ENCODE measurements at regions not wholly inside any gene's neighbourhood (a gene's known extent, or its start where the extent isn't known, plus 50 kb on each side); places are given as distances from the start of the nearest gene placed in this dataset.

DNA sequence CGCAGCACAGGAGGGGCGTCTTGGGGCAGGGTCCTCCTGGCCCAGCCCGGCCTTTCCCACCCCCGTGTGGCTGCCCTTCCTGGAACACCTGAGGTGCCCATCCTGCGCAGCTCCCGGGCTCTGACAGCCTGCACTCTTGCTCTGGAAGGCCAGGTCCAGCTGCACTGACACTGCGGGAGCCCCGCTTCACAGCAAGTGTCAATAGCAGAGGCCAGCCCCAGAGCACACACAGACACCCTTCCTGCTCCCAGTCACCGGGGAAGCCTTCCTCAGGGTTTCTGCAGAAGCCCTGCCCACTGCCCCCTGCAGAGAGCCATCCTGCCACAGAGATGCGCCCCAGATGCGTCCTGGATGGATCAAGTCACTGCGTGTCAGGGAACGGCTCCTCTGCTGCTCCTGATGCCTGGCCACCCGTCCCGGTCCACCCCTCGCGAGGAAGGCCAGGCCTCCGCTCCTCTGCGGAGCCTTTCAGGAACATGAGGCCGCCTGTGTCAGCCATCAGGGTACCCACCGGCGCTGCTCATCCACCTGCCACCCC lies 519.2 kb upstream of the MYT1L start:
- intact Hi-C loops (cut with DNase I), result no loop called here
- H3K4me1 ChIP-seq, result no peaks in the 10 kb centered on the region
- H3K36me3 ChIP-seq, result no peaks in the 10 kb centered on the region
- H3K4me3 ChIP-seq, result no peak overlapping the region
- DNase-seq (ENCODE audit: low spot score in 2 of 2), result no peak
- no peak overlapping the region for H3K27ac ChIP-seq
- no peaks in the 10 kb centered on the region for H3K27me3 ChIP-seq
- H3K9me3 ChIP-seq, result no peaks in the 10 kb centered on the region
- TF ChIP-seq, protein P1, sequence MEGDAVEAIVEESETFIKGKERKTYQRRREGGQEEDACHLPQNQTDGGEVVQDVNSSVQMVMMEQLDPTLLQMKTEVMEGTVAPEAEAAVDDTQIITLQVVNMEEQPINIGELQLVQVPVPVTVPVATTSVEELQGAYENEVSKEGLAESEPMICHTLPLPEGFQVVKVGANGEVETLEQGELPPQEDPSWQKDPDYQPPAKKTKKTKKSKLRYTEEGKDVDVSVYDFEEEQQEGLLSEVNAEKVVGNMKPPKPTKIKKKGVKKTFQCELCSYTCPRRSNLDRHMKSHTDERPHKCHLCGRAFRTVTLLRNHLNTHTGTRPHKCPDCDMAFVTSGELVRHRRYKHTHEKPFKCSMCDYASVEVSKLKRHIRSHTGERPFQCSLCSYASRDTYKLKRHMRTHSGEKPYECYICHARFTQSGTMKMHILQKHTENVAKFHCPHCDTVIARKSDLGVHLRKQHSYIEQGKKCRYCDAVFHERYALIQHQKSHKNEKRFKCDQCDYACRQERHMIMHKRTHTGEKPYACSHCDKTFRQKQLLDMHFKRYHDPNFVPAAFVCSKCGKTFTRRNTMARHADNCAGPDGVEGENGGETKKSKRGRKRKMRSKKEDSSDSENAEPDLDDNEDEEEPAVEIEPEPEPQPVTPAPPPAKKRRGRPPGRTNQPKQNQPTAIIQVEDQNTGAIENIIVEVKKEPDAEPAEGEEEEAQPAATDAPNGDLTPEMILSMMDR (IDR thresholded peaks at IDR 0.05), result no peak

DNA sequence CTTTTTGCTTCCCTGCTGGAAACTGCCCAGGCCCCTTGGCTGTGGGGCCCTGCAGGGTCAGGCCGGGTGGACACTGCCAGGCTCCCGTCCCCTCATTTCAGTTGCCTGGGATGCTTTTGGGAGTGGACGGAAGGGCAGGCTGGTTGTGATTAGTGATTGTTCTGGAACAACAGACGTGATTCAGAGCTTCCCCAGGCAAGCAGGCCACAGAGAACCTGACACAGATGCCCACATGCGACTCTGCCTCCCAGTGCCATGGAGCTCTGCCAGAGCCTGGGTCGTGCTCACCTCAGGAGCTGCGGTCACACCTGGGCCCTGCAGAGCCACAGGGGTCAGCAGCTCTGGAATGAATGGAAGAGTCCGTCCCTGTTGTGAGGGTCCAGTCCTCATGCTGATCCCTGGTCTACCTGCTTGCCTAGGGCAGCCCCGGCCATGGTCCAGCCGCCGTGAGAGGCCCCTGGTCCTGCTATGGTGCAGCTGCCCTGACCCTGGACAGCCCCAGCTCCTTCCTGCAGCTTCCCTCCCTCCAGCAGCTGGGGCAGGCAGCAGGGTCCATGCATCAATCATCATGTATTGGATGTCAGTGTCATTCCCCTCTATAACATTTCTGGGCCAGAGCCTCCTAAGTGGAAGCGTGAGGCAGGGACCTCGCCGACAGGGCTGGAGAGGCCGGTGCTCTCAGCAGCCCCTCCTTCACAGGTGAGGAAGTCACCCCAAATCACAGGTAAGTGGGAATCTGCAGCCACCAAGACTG lies 518.6 kb upstream of the MYT1L start:
- intact Hi-C loops (cut with DNase I), result no loop called here
- Histone ChIP-seq H3K4me3 (no peak overlapping the region), H3K9me3 (no peaks in the 10 kb centered on the region)

DNA sequence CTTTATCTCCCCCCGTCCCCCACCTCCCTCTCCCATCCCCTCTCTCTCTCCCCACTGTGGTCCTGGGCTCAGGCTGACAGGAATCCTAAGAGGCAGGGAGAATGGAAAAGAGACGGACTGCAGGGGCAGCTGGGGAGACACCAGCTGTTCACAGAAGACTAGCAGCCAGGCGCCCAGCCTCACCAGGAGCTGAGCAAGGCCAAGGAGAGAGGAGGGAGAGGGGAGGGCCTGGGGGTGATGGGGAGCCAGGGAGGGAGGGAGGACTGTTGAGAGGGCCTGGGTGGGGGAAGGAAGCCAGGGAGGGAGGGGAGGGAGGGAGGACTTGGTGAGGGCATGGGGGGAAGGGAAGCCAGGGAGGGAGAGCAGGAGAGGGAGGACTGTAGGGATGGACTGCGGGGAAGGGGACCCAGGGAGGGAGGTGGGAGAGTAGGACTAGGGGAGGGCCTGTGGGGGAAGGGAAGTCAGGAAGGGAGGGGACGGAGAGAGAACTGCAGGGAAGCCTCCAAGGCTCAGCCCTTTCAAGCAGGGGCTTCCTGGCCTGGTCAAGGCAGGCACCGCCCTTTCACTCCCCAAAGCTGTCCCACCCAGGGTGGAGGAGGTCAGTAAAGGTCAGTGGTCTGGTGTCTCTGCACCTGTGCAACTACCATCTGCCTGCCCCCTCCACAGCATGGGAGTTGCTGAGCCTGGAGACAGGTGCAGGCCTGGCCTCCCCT lies 517.7 kb upstream of the MYT1L start:
- Histone ChIP-seq H3K4me1 (no peaks in the 10 kb centered on the region), H3K9me3 (no peaks in the 10 kb centered on the region), H3K27ac (no peak overlapping the region), H3K27me3 (no peaks in the 10 kb centered on the region), H3K4me3 (no peak overlapping the region), H3K36me3 (no peaks in the 10 kb centered on the region)
- intact Hi-C loops (cut with DNase I), result no loop called here
- no peak for DNase-seq (ENCODE audit: low spot score in 2 of 2)
- TF ChIP-seq, protein P1 (IDR thresholded peaks at IDR 0.05), result no peak

More for the DNA sequence above, 518.6 kb upstream of the MYT1L start:
- no peak overlapping the region for H3K27ac ChIP-seq
- no peak for DNase-seq (ENCODE audit: low spot score in 2 of 2)
- no peaks in the 10 kb centered on the region for H3K27me3 ChIP-seq
- H3K36me3 ChIP-seq, result no peaks in the 10 kb centered on the region
- TF ChIP-seq, protein P1 (IDR thresholded peaks at IDR 0.05), result no peak
- H3K4me1 ChIP-seq, result no peaks in the 10 kb centered on the region

GRCh38 chr2:2848198-2848597 lies 517.1 kb upstream of the MYT1L start:
- intact Hi-C loops (cut with DNase I), result no loop called here
- TF ChIP-seq, protein P1 (IDR thresholded peaks at IDR 0.05), result no peak
- no peak for DNase-seq (ENCODE audit: low spot score in 2 of 2)
- Histone ChIP-seq H3K4me3 (no peak overlapping the region), H3K36me3 (no peaks in the 10 kb centered on the region), H3K4me1 (no peaks in the 10 kb centered on the region), H3K27me3 (no peaks in the 10 kb centered on the region), H3K9me3 (no peaks in the 10 kb centered on the region), H3K27ac (no peak overlapping the region)

- intact Hi-C loops (cut with DNase I), result no loop called here
- no peak for DNase-seq (ENCODE audit: low spot score in 2 of 2)
- TF ChIP-seq, protein P1 (IDR thresholded peaks at IDR 0.05), result no peak
These were observed 516.2 kb upstream of the MYT1L start for GRCh38 chr2:2847209-2847676.

More at GRCh38 chr2:2847209-2847676, 516.2 kb upstream of the MYT1L start:
- Histone ChIP-seq H3K27me3 (no peaks in the 10 kb centered on the region), H3K27ac (no peak overlapping the region), H3K9me3 (no peaks in the 10 kb centered on the region), H3K4me1 (no peaks in the 10 kb centered on the region), H3K4me3 (no peak overlapping the region), H3K36me3 (no peaks in the 10 kb centered on the region)
